ENCODE measurements at regions not wholly inside any gene's neighbourhood (a gene's known extent, or its start where the extent isn't known, plus 50 kb on each side); places are given as distances from the start of the nearest gene placed in this dataset.

DNA sequence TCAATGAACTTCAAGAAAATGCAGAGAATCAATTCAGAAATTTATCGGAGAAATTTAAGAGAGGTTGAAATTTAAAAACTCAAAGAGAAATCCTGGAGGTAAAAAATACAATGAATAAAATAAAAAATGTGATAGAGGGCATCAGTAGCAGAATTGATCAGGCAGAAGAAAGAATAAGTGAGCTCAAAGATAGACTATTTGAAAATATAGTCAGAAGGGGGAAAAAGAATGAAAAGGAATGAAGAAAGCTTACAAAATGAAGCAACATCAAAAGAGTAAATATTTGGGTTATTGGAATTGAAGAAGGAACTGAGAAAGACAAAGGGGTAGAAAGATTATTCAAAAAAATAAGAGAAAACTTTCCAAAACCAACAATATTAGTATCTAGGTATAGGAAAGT, 291.4 kb downstream of the SH2D4B start:
- no peak for FAIRE-seq

DNA sequence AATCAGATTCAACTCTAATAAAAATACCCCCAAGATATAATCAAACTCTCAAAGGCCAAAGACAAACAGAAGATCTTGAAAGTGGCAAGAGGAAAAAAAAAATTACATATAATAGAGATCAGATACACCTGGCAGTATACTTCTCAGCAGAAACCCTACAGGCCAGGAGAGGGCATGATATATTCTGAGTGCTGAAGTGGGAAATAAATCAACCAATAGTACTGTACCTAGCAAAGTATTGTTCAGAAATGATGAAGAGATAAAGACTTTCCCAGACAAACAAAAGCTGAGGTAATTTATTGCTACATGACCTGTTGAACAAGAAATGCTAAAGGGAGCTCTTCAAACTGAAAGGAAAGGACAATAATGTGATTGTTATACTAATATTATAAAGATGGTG, 291.9 kb downstream of the SH2D4B start:
- CTCF ChIA-PET (ENCODE audit: low intra/inter-chr PET ratio, low total read pairs) = no interaction called here
- DNase-seq (ENCODE audit: low spot score) = no peak
- H3K4me1 ChIP-seq (ENCODE audit: insufficient read depth, low read length) = no peaks in the 10 kb centered on the region
- BruUV-seq (replicated peaks) = no TSS peak
- intact Hi-C loops (cut with micrococcal nuclease; ENCODE audit: unreplicated experiment) = no loop called here
- no peaks in the 10 kb centered on the region for H3K79me2 ChIP-seq (ENCODE audit: insufficient read depth, low read length)
- peaks cover 25% of the 10 kb centered on the region for H3K9me3 ChIP-seq (ENCODE audit: low read length)
- H3K36me3 ChIP-seq (replicated peaks in 1 of 2; ENCODE audit: control insufficient read depth in 1 of 2, insufficient read depth in 2 of 2, low read length in 2 of 2) = no peaks in the 10 kb centered on the region
- no peak overlapping the region for H3K4me3 ChIP-seq (replicated peaks in 1 of 3; ENCODE audit: insufficient read depth in 1 of 3, low read depth in 2 of 3, low read length in 3 of 3)
- FAIRE-seq = no peak
- no peaks in the 10 kb centered on the region for H4K20me1 ChIP-seq (ENCODE audit: insufficient read depth, low read length)
- H2AFZ ChIP-seq (ENCODE audit: low read length) = no peak overlapping the region
- H3K27ac ChIP-seq (ENCODE audit: extremely low read length, insufficient read depth, low read length) = no peak overlapping the region
- in situ Hi-C loops (cut with HindIII; ENCODE audit: extremely low pct_ligation_motif_present, low pct_unique_long_range_greater_than_20kb) = no loop called here
- H3K4me2 ChIP-seq (ENCODE audit: low read depth, low read length) = no peak overlapping the region
- no peak for ATAC-seq
- no peak overlapping the region for H3K9ac ChIP-seq (ENCODE audit: insufficient read depth, low read depth, low read length)
- H3K27me3 ChIP-seq (ENCODE audit: control insufficient read depth in 1 of 2, insufficient read depth in 2 of 2, low read length in 2 of 2) = no peaks in the 10 kb centered on the region
- POLR2A ChIA-PET = no interaction called here
- TF ChIP-seq ZNF790 (CRISPR knock-in tag; IDR thresholded peaks at IDR 0.05; ENCODE audit: borderline replicate concordance) (no peak), ZNF281 (CRISPR knock-in tag; IDR thresholded peaks at IDR 0.05; ENCODE audit: borderline replicate concordance) (no peak), MED1 (CRISPR knock-in tag; IDR thresholded peaks at IDR 0.05) (no peak), ZNF337 (CRISPR knock-in tag; IDR thresholded peaks at IDR 0.05; ENCODE audit: borderline replicate concordance, low read depth) (no peak), PAF1 (CRISPR knock-in tag; IDR thresholded peaks at IDR 0.05) (no peak)
- TF ChIP-seq, protein P1, sequence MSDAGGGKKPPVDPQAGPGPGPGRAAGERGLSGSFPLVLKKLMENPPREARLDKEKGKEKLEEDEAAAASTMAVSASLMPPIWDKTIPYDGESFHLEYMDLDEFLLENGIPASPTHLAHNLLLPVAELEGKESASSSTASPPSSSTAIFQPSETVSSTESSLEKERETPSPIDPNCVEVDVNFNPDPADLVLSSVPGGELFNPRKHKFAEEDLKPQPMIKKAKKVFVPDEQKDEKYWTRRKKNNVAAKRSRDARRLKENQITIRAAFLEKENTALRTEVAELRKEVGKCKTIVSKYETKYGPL (CRISPR knock-in tag; IDR thresholded peaks at IDR 0.05) = no peak

More for the DNA sequence above, 291.4 kb downstream of the SH2D4B start:
- no peaks in the 10 kb centered on the region for H3K4me1 ChIP-seq (ENCODE audit: insufficient read depth, low read length)
- no peak overlapping the region for H2AFZ ChIP-seq (ENCODE audit: low read length)
- intact Hi-C loops (cut with micrococcal nuclease; ENCODE audit: unreplicated experiment) (no loop called here), in situ Hi-C loops (cut with HindIII; ENCODE audit: extremely low pct_ligation_motif_present, low pct_unique_long_range_greater_than_20kb) (no loop called here)
- no peak overlapping the region for H3K4me2 ChIP-seq (ENCODE audit: low read depth, low read length)
- 0% methylated on average over 1 of the region's 1 CpG for WGBS (ENCODE audit: low lambda C conversion rate)
- H3K27ac ChIP-seq (ENCODE audit: extremely low read length, insufficient read depth, low read length) = no peak overlapping the region
- H3K79me2 ChIP-seq (ENCODE audit: insufficient read depth, low read length) = no peaks in the 10 kb centered on the region
- ChIA-PET CTCF (ENCODE audit: low intra/inter-chr PET ratio, low total read pairs) (no interaction called here), POLR2A (no interaction called here)
- TF ChIP-seq ZNF709 (CRISPR knock-in tag; IDR thresholded peaks at IDR 0.05) (no peak), SMAD9 (CRISPR knock-in tag; IDR thresholded peaks at IDR 0.05) (no peak), PCBP2 (optimal IDR thresholded peaks at IDR 0.05; ENCODE audit: low read depth, low read length, poor library complexity, severe bottlenecking) (no peak), ZNF446 (CRISPR knock-in tag; IDR thresholded peaks at IDR 0.05) (no peak), BHLHE40 (IDR thresholded peaks at IDR 0.05; ENCODE audit: low read length) (no peak), ZNF160 (CRISPR knock-in tag; IDR thresholded peaks at IDR 0.05) (peak; percentile 85; the same call in 1 of the 2 replicates), ZNF549 (CRISPR knock-in tag; IDR thresholded peaks at IDR 0.05) (no peak)
- no peaks in the 10 kb centered on the region for H3K27me3 ChIP-seq (ENCODE audit: control insufficient read depth in 1 of 2, insufficient read depth in 2 of 2, low read length in 2 of 2)
- peaks cover 25% of the 10 kb centered on the region for H3K9me3 ChIP-seq (ENCODE audit: low read length)
- no TSS peak for BruUV-seq (replicated peaks)
- DNase-seq (ENCODE audit: low spot score) = no peak
- no peak for ATAC-seq
- H3K9ac ChIP-seq (ENCODE audit: insufficient read depth, low read depth, low read length) = no peak overlapping the region
- no peaks in the 10 kb centered on the region for H4K20me1 ChIP-seq (ENCODE audit: insufficient read depth, low read length)
- H3K36me3 ChIP-seq (replicated peaks in 1 of 2; ENCODE audit: control insufficient read depth in 1 of 2, insufficient read depth in 2 of 2, low read length in 2 of 2) = no peaks in the 10 kb centered on the region
- H3K4me3 ChIP-seq (replicated peaks in 1 of 3; ENCODE audit: insufficient read depth in 1 of 3, low read depth in 2 of 3, low read length in 3 of 3) = no peak overlapping the region

All from HepG2 (cell line).